HL-60/S4 (cell line): ENCODE measurements at regions not wholly inside any gene's neighbourhood (a gene's known extent, or its start where the extent isn't known, plus 50 kb on each side); places are given as distances from the start of the nearest gene placed in this dataset.
"Not testable (repeated sequence)": the region's sequence is repeated elsewhere in the genome, so short reads cannot be mapped to it uniquely, and the experiment has no call there.

ENCODE experiments used
- in situ Hi-C: fragments of 300-500 bp; cut with MboI; formaldehyde crosslinking; loops from 2 replicates; pipeline ENCODE4 v1.14.3; 2022; ENCODE audit warnings: low sequenced_read_pairs

- in situ Hi-C loops, result not testable (repeated sequence)
Measured at GRCh38 chr2:58694114-58694513, 453.0 kb upstream of the FANCL start.

- in situ Hi-C loops, result not testable (repeated sequence)
Measured at GRCh38 chr2:58691041-58691440, 449.9 kb upstream of the FANCL start.

GRCh38 chr2:58688813-58689212, 447.7 kb upstream of the FANCL start:
- in situ Hi-C loops, result no loop called here

GRCh38 chr2:58686776-58687175, 445.7 kb upstream of the FANCL start:
- in situ Hi-C loops, result no loop called here

GRCh38 chr2:58680755-58681310, 439.7 kb upstream of the FANCL start:
- in situ Hi-C loops, result no loop called here

GRCh38 chr2:58677748-58678147, 436.6 kb upstream of the FANCL start:
- in situ Hi-C loops, result no loop called here

GRCh38 chr2:58671675-58672074, 430.6 kb upstream of the FANCL start:
- in situ Hi-C loops, result no loop called here

GRCh38 chr2:58669998-58670397, 428.9 kb upstream of the FANCL start:
- in situ Hi-C loops, result no loop called here

- in situ Hi-C loops, result no loop called here
Measured at GRCh38 chr2:58667137-58667774, 426.1 kb upstream of the FANCL start.

- in situ Hi-C loops, result no loop called here
Measured at GRCh38 chr2:58666323-58666970, 425.3 kb upstream of the FANCL start.

- in situ Hi-C loops, result no loop called here
Measured at GRCh38 chr2:58665154-58665553, 424.0 kb upstream of the FANCL start.

- in situ Hi-C loops, result no loop called here
Measured at GRCh38 chr2:58664523-58665151, 423.5 kb upstream of the FANCL start.

- in situ Hi-C loops, result no loop called here
Measured at GRCh38 chr2:58660046-58660445, 418.9 kb upstream of the FANCL start.

- in situ Hi-C loops, result no loop called here
Measured at GRCh38 chr2:58655152-58655551, 414.0 kb upstream of the FANCL start.

- in situ Hi-C loops, result no loop called here
Measured at GRCh38 chr2:58651930-58652329, 410.8 kb upstream of the FANCL start.

GRCh38 chr2:58650781-58651180, 409.7 kb upstream of the FANCL start:
- in situ Hi-C loops, result no loop called here

- in situ Hi-C loops, result no loop called here
Measured at GRCh38 chr2:58649756-58650155, 408.6 kb upstream of the FANCL start.

- in situ Hi-C loops, result no loop called here
Measured at GRCh38 chr2:58645017-58645416, 403.9 kb upstream of the FANCL start.

GRCh38 chr2:58644451-58644850, 403.3 kb upstream of the FANCL start:
- in situ Hi-C loops, result no loop called here

- in situ Hi-C loops, result no loop called here
Measured at GRCh38 chr2:58641001-58641400, 399.9 kb upstream of the FANCL start.

- in situ Hi-C loops, result no loop called here
Measured at GRCh38 chr2:58640042-58640441, 398.9 kb upstream of the FANCL start.

- in situ Hi-C loops, result no loop called here
Measured at GRCh38 chr2:58638256-58638805, 397.2 kb upstream of the FANCL start.
